ENCODE measurements at regions not wholly inside any gene's neighbourhood (a gene's known extent, or its start where the extent isn't known, plus 50 kb on each side); places are given as distances from the start of the nearest gene placed in this dataset.

DNA sequence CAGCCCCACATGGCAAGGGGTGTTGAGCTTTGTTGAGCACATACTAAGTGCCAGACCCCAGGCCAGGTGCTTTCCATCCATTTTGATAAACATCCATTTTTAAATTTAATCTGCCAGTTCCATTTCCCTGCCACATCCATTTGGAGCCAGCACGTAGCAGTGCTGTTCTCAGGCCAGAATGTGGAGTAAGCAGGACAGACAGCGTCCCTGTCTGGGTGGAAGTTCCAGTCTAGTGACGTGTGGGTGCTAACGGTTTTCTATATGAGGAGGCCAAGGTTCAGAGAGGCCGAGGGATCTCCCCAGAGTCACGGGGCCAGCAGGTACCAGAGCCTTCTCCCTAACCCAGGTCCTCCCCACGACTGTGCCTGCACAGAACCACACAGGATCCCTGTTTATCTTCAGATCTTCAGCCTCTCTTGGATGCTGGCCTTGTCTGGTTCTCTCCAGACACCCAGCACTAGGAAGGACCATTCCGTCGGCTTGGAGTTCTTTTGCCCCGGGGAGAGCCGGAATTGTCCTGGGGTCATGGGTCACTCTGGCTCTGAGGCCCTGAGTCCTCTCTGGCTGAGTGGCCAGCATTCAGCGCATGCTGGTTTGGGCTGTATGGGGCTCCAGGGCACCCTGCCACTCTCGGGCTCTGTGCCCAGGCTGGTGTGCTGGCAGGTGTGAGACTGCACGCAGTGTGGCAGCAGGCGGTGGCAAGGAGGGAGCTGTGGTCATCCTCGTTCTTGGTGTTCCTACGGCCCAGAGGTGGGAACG, 63.6 kb upstream of the PPARA start:
- no peak for ATAC-seq
- Mint-ChIP-seq H3K27ac (peak overlapping the region in 2 of 10 donors; percentile 52 to 56), H3K9me3 (no peaks in the 10 kb centered on the region), H3K4me3 (no peak overlapping the region), H3K4me1 (peaks cover 0 to 19% (median 4%) of the 10 kb centered on the region in 4 donors), H3K27me3 (no peaks in the 10 kb centered on the region), H3K36me3 (peaks cover 0 to 5% (median 0%) of the 10 kb centered on the region in 3 donors)
- POLR2A ChIA-PET, result no interaction called here
- DNase-seq, result peak in 1 of 10 donors; percentile 23

DNA sequence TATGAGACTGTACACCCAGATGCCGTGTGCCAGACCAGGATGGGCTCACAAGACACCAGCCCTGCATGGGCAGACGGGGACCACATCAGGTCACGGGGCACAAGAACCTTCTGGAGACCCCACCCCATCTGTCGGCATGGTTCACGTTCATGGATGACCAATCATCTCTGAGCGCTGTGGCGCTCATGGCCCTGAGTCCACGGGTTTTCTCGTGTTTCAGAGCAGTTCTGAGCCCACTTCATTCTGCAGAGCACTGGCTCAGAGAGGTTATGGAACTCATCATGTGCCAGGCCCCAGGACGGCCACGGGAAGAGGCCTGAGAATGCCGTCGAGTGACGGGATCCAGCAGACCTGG, 63.0 kb upstream of the PPARA start:
- Mint-ChIP-seq H3K9me3 (no peaks in the 10 kb centered on the region), H3K27me3 (no peaks in the 10 kb centered on the region), H3K4me3 (no peak overlapping the region), H3K27ac (no peak overlapping the region), H3K36me3 (peaks cover 0 to 2% (median 0%) of the 10 kb centered on the region in 3 donors), H3K4me1 (peaks cover 0 to 19% (median 5%) of the 10 kb centered on the region in 4 donors)
- POLR2A ChIA-PET, result no interaction called here
- no peak for ATAC-seq
- DNase-seq, result no peak

DNA sequence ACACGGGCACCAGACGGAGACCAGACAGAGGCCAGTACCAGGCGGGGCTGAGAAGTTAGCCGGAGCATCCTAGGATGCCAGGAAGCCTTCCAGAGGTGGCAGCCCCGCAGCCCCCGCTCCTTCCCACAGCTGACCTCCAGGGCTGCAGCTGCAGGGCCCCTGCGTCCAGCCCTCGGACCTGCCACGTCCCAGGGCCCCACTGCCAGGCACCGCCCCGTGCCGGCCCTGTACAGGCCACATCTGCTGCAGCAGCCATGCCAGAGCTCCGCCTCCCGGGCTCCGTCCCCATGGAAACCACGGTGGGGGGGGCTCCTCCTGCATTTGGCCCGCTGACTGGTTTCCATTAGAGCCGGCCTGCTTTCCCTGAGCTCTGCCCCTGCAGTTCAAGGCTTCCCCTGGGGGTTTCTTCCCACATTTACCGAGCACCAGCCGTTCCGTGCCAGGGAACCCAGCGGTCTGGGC, 62.5 kb upstream of the PPARA start:
- Mint-ChIP-seq H3K4me1 (peaks cover 0 to 18% (median 5%) of the 10 kb centered on the region in 4 donors), H3K4me3 (no peak overlapping the region), H3K27me3 (no peaks in the 10 kb centered on the region), H3K27ac (no peak overlapping the region), H3K36me3 (peaks cover 0 to 2% (median 0%) of the 10 kb centered on the region in 3 donors), H3K9me3 (no peaks in the 10 kb centered on the region)
- DNase-seq, result peak in 1 of 10 donors; percentile 46
- no peak for ATAC-seq
- POLR2A ChIA-PET, result no interaction called here

DNA sequence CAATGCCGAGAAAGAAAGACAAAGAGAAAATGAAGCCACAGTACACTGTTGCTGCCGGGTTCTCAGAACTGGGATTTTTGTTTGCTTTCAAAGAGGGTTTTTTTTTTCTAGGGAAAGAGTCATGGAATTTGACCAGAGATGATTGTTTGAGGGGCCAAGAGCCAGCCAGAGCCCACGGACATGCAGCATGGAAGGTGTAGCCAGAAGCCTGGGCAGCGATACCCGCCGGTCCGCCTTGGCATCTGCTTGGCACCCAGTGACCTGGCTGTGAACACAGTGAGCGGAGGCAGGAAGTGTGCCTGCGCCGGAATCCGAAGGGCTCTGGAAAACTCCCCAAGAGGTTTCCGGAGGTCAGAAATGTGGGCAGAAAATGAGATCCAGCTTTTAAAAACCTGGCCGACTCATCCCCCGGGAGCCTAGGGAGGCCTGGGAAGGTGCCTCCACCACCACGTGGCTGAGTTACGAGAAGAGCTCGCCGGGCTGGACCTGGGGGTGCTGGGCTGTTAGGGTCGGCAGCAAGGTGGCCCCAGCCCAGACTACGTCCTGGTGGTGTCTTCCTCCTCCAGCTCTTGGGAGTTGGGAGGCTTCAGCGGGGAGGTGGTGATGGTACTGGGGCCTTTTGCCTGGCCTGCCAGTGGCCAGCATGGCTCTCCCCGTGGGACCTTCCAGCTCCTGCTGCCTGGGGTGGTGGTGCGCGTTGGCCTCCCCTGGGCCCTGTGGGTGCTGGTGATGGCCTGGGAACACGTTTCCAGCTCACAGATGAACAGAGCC, 61.6 kb upstream of the PPARA start:
- Mint-ChIP-seq H3K4me3 (no peak overlapping the region), H3K9me3 (no peaks in the 10 kb centered on the region), H3K4me1 (peaks cover 0 to 12% (median 2%) of the 10 kb centered on the region in 4 donors), H3K27me3 (no peaks in the 10 kb centered on the region), H3K27ac (peak overlapping the region in 1 of 10 donors; percentile 29), H3K36me3 (no peaks in the 10 kb centered on the region)
- DNase-seq (peak in 2 of 10 donors; percentile 2 to 50), ATAC-seq (no peak)
- POLR2A ChIA-PET, result no interaction called here

DNA sequence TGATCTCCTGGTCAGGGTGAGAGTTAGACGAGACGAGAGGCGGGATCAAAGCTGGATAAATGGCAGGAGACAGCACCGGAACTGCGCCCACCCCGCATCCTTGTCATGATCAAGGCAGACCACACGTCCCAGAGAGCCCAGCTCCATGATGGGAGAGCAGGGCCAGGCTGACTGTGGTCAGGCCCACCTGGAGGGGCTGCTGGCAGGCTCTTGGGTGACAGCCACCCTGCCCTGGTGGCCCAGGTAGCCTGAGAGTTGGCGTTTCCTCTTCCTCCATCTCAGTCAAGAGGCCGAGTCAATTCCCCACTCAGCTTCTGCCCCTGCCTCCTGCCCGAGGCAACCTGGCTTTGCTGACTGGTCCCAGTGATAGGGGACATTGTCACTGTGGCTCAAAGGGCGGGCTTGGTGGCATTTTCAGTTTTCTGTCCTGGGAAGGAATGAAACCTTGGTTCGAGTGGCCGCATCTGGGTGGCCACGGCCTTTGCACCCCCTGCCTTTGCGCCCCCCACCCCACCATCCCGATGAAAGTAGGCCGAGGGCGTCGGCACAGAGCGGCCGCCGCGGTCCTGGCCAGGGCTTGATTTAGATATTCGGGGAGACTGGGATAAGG, 60.8 kb upstream of the PPARA start:
- DNase-seq, result peak in 1 of 10 donors; percentile 49
- peaks cover 0 to 13% (median 1%) of the 10 kb centered on the region in 4 donors for H3K4me1 Mint-ChIP-seq
- ATAC-seq, result no peak
- POLR2A ChIA-PET, result no interaction called here
- no peaks in the 10 kb centered on the region for H3K27me3 Mint-ChIP-seq
- H3K9me3 Mint-ChIP-seq, result no peaks in the 10 kb centered on the region
- H3K4me3 Mint-ChIP-seq, result no peak overlapping the region
- no peaks in the 10 kb centered on the region for H3K36me3 Mint-ChIP-seq
- no peak overlapping the region for H3K27ac Mint-ChIP-seq

DNA sequence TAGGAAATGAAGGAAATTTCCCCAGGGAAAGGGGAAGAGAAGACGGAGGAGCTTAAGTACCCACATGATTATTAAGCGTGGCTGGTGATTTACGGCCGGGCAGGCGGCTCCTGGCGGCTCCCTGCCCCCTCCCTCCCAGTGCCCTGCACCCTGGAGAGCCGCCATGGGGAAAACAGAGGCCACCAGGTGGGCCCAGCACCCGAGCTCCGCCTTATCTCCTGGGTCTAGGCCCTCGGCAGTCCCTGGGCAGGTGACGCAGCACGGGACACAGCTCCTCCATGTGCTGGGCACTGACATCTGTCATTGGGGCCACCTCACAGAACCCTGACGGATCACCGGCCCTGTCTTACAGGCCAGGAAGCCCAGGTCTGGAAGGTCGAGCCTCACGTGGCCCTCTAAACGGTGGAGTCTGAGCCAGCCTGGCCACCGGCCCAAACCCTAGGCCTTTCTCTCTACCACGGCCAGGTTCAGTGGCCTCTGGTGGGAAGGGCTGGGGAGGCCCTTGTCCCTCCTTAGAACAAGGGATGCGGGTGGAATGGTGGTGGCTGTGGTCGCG, 60.2 kb upstream of the PPARA start:
- Mint-ChIP-seq H3K27ac (no peak overlapping the region), H3K9me3 (no peaks in the 10 kb centered on the region), H3K4me1 (peaks cover 0 to 13% (median under 1%) of the 10 kb centered on the region in 4 donors), H3K27me3 (no peaks in the 10 kb centered on the region), H3K4me3 (no peak overlapping the region), H3K36me3 (no peaks in the 10 kb centered on the region)
- POLR2A ChIA-PET, result no interaction called here
- peak in 2 of 10 donors; percentile 1 to 46 for DNase-seq
- ATAC-seq, result no peak

DNA sequence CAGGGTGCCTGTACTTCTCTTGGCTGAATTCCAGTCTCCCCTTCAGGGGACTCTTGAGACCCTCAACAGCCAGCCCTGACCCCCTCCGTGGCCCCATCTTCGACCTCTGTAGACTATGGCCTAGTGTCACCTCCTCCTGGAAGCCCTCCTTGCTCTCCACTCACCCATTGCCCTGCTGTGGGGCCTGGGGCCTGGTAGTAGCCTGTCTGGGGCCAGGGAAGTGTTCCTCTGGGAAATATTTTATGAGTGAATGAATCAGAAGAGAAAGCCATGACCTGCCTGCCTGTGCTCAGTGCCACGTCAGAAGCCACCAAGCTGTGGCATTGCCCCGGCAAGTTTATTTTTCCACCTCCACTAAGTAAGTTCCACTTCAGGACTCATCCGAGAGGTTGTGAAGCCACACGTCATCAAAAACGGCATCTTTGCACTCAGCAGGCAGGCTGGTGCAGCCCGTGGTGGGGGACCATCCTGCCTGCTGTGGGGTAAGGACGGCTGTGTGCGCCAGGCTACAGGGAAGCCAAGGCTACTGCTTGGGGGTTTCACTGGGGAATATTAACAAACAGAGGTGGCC, 59.6 kb upstream of the PPARA start:
- POLR2A ChIA-PET, result no interaction called here
- ATAC-seq, result no peak
- no peak for DNase-seq
- H3K27ac Mint-ChIP-seq, result no peak overlapping the region
- no peaks in the 10 kb centered on the region for H3K9me3 Mint-ChIP-seq
- no peak overlapping the region for H3K4me3 Mint-ChIP-seq
- H3K4me1 Mint-ChIP-seq, result peaks cover 0 to 13% (median under 1%) of the 10 kb centered on the region in 4 donors
- no peaks in the 10 kb centered on the region for H3K27me3 Mint-ChIP-seq
- no peaks in the 10 kb centered on the region for H3K36me3 Mint-ChIP-seq

DNA sequence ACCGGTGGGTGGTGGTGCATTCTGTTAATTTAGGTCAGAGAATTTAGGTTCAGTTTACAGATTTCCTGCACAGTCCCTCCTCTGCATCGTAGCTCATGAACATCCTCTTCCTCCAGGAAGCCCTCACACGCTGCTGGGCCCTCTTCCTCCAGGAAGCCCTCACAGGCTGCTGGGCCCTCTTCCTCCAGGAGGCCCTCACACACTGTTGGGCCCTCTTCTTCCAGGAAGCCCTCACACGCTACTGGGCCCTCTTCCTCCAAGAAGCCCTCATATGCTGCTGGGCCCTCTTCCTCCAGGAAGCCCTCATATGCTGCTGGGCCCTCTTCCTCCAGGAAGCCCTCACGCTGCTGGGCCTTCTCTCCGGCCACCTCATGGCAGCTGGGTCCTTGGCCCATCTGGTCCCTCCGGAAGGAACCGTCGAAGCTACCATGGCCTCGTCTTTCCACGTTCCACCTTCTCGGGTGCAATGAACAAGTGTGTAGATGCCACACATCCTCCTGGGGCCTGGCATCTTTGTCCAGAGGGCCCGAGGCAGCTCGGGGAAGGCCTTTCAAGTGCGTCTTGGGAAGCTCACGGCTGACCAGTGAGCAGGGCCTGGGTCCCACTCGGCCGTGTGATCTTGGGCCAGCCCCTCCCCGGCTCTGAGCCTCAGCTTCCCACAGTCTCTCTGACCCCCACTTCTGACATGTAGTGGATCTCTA, 58.9 kb upstream of the PPARA start:
- no peak for ATAC-seq
- no peaks in the 10 kb centered on the region for H3K9me3 Mint-ChIP-seq
- DNase-seq, result no peak
- no peaks in the 10 kb centered on the region for H3K27me3 Mint-ChIP-seq
- H3K4me3 Mint-ChIP-seq, result no peak overlapping the region
- POLR2A ChIA-PET, result no interaction called here
- H3K36me3 Mint-ChIP-seq, result no peaks in the 10 kb centered on the region
- peaks cover 0 to 13% (median under 1%) of the 10 kb centered on the region in 4 donors for H3K4me1 Mint-ChIP-seq
- no peak overlapping the region for H3K27ac Mint-ChIP-seq

DNA sequence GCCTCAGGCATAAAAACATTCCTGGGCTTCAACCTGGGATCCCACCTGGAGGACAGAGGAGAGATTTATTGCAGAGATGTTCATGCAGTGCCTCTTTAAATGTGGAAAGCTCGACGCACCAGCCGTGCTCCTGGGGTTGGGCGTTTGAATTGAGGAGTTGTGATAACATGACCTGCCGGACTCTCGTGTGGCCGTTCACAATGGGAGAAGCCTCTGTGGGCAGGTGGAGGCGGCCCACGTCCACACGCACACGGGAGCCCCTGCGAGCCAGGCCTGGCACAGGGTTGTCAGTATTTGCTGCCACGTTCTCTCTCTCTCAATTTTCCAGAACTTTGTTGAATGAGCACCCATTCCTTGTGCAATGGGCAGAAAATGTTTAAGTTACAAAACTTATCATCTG, 58.3 kb upstream of the PPARA start:
- Mint-ChIP-seq H3K36me3 (no peaks in the 10 kb centered on the region), H3K4me3 (no peak overlapping the region), H3K27ac (no peak overlapping the region), H3K9me3 (no peaks in the 10 kb centered on the region), H3K4me1 (peaks cover 0 to 13% (median under 1%) of the 10 kb centered on the region in 4 donors), H3K27me3 (no peaks in the 10 kb centered on the region)
- ATAC-seq (no peak), DNase-seq (no peak)
- POLR2A ChIA-PET, result no interaction called here

DNA sequence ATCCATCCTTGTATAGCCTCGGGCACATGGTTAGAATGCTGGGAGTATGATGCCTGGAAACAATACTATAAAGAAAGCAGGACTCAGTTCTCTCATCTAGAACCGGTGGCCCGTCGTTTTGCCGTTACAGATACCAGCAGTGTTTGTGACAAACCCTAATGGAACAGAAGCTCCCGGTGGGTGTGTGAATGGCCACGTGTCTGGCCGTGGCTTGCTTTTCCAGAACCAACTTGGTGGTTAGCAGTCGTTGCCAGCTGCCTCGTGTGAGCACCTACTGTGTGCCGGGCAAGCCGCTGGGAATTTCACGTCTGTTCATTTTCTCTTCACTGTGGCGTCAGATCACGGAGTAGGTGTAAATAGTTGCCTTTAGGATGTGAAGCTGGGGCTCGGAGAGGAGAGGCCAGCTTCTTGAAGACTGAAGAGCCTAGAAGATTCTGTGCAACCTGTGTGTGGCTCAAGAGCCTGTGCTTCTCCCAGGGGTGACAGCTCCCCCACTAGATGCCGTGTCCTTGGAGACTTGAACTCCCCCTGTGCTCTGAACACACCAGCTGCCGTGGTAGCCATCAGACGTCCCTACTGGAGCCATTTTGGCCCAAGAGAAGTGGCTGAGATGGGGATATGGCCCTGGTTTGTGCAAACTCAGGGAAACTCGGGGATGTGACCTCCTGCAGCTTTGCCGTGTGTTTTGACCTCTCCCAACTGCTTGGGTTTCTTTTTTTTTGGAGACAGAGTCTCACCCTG, 57.5 kb upstream of the PPARA start:
- ATAC-seq (no peak), DNase-seq (no peak)
- Mint-ChIP-seq H3K27ac (peak overlapping the region in 1 of 10 donors; percentile 61), H3K36me3 (no peaks in the 10 kb centered on the region), H3K9me3 (no peaks in the 10 kb centered on the region), H3K4me1 (peaks cover 0 to 13% (median under 1%) of the 10 kb centered on the region in 4 donors), H3K27me3 (no peaks in the 10 kb centered on the region), H3K4me3 (no peak overlapping the region)
- POLR2A ChIA-PET, result interaction anchor here (0.7 kb wide), 1 partner anchor 8 kb away, joined by 3 read pairs; no protein-coding TSS in a partner anchor

DNA sequence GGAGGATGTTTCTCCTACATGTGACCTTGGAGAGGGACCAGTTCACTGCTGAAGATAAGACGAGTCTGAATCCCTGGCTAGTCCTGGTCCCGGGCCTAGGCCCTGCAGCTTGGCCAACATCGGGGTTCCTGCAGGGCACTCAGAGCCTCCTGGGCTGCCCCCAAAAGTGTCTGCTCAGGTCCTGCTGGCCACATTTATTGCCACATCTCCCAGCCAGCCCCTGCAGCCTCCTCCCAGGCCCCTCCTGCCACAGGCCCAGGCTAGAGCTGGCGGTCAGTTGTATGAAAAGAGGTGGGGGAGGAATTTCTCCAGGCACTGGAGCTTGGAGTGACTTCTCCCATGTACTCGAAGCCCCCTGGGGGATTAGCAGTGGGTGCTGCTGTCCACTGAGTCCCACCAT, 56.5 kb upstream of the PPARA start:
- no peaks in the 10 kb centered on the region for H3K9me3 Mint-ChIP-seq
- H3K27ac Mint-ChIP-seq, result peak overlapping the region in 1 of 10 donors; percentile 55
- no peaks in the 10 kb centered on the region for H3K27me3 Mint-ChIP-seq
- DNase-seq (no peak), ATAC-seq (no peak)
- H3K4me1 Mint-ChIP-seq, result peaks cover 0 to 11% (median under 1%) of the 10 kb centered on the region in 4 donors
- POLR2A ChIA-PET, result interaction anchor here (0.6 kb wide), 1 partner anchor 1389 kb away, joined by 3 read pairs; no protein-coding TSS in a partner anchor
- H3K4me3 Mint-ChIP-seq, result no peak overlapping the region
- no peaks in the 10 kb centered on the region for H3K36me3 Mint-ChIP-seq
